ENCODE measurements at regions not wholly inside any gene's neighbourhood (a gene's known extent, or its start where the extent isn't known, plus 50 kb on each side); places are given as distances from the start of the nearest gene placed in this dataset.
"Not testable (repeated sequence)": the region's sequence is repeated elsewhere in the genome, so short reads cannot be mapped to it uniquely, and the experiment has no call there.

DNA sequence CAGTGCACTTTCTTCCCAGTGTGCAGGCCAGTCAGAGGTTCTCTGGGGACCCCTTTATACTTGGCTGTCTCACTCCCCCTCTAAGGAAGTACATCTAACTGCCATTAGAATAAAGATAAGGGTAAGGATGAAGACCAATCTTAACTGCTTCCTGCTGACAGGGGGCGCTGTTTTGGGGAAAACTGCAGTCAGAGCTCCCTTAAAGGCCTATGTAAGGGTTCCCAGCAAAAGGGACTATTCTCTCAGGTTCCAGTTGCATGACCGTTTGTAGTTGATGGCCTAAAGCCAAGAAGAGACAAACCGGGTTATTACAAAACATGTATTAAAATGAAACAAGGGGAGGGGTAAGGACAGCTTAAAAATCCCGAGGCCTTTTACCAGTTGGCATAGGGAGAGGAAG lies 115.6 kb upstream of the SPIN4 start:
- DNase-seq (ENCODE audit: low read depth), result no peak

DNA sequence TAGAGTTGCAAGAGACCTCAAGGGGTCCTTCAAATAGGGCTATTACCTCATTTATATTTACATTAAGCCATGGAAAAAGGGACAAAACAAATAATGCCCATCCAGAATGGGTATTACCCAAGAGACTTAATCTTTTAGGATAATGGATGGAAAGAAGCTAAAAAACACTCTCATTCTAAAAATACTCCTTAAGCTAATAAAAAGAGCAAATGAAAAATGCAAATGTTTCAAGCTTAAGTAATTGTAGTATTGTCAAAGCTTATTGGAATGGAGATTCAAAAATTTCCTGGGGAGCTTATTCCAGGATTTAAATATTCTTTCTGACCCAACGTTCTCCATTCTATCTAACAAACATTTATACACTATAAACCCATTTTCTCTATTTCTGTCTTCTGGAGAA lies 107.8 kb upstream of the SPIN4 start:
- no peak for DNase-seq (ENCODE audit: low read depth)

DNA sequence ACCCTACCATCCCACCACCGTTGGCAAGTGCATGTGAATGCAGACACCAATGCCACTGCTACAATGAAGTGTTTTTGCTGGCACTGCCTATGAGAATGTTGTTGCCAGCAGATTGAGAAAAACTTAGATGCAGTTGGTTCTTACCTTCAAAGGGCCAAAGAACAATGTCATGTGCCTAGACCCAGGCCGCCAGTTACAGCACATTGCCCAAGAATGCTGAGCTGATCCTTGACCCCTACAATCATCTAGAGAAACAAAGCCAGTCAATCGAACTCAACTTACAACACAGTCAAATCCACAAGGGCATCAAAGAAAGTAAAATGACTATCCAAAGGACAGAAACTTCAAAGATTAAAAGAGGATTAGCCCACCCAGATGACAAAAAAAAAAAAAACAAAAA lies 102.4 kb upstream of the SPIN4 start:
- no peak for DNase-seq (ENCODE audit: low read depth)

DNA sequence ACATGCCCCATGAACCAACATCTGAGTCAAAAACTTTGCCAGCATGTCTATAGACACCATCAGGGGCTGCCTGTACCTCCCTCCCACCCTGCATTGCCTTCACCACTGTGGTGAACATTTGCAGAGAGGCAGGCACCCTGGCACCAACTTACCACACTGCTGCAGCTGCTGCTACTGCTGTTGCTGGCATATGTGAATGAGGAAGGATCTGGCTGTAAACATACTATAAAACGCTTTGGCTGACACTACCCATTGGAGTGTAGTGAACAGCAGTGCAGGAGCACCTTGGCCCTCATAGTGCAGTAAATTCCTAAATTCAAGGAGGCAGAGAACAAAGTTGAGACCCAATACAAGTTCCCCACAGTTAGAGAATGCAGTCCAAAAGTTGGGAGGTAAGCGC lies 90.6 kb upstream of the SPIN4 start:
- DNase-seq (ENCODE audit: low read depth), result no peak

DNA sequence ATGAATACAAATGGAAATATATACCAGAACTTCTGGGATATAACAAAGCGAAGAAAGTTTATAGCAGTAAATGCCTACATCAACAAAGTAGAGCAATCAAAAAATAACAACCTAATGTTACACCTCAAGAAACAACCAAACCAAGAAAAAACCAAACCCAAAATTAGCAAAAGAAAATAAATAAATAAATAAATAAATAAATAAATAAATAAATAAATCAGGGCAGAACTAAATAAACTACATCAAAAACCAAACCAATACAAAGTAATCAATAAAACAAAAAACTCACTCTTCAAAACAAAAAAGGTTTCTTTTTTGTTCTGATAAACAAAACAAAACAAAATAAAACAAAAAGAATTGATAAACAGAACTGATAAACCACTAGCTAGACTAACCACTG lies 88.4 kb upstream of the SPIN4 start:
- DNase-seq (ENCODE audit: low read depth), result no peak

DNA sequence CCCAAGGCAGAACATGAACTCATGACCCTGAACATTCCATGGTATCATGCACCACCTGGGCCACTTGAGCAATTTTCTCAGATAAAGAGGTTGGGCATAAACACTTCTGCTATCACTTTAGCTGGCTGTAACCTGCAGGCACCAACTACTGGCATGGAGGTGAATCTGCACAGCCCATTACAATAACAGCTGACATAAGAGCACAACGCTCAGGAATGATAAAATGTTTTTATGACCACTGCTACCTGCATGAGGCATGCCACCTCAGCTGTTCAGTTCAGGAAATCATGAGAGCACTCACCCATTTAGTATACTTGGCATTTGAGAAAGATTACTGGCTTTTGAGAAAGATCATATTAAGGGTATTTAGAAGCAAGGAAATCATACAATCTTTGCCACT lies 85.7 kb upstream of the SPIN4 start:
- DNase-seq (ENCODE audit: low read depth), result no peak

DNA sequence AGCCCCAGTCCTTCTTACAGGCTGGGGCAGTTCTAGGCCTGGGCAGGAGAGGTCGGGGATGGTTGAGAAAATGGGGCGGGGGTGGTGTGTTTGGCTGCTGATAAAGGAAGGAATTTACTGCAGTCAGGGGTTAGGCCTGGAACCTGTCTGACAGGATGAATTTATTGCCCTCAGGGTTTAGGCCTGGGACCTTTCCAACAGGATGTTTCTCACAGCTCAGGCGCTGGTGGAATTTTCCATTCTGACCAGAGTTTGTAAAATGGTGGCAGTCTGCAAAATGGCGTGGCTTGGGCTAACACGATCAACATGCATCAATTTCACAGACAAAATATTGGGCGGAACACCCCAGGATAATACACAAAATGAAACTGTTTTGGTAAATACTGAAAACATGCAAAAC lies 83.5 kb upstream of the SPIN4 start:
- peak; percentile 2 for DNase-seq (ENCODE audit: low read depth)

DNA sequence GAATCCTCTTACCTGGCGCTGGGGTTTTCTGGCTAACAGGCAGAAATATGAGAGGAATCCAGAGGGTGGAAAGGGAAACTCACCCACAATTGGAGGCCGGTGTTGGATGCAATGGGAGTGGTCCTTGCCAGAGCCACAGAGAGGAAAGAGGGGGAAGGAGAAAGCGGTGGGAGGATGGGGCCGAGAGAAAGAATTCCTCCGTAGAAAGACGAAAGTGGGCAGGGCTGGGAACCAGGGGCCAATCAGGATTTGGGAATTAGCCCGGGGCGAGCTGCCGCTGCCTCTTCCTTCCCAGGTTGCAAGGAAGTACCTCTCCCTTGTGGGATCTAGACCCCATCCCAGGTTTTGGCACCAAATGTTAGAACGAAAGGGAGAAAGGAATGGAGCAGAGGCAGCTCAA lies 83.1 kb upstream of the SPIN4 start:
- DNase-seq (ENCODE audit: low read depth), result no peak

DNA sequence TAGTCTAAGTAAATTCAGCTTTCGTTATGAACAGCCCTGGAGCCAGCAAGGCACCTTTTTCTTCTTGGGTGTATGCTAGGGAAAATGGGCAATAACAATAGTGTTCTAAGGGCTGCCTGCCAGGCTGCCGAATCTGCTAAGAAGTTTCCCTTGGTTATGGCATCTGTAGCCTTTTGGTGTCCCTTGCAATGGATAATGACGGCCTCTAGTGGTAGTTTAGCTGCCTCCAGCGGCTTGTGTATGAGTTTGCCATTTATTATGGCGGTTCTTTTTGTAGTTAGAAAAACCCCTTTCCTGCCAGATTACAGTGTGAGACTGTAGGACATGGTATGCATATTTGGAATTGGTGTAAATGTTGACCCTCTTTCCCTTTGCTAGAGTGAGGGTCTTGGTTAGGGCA lies 78.9 kb upstream of the SPIN4 start:
- DNase-seq (ENCODE audit: low read depth), result no peak

DNA sequence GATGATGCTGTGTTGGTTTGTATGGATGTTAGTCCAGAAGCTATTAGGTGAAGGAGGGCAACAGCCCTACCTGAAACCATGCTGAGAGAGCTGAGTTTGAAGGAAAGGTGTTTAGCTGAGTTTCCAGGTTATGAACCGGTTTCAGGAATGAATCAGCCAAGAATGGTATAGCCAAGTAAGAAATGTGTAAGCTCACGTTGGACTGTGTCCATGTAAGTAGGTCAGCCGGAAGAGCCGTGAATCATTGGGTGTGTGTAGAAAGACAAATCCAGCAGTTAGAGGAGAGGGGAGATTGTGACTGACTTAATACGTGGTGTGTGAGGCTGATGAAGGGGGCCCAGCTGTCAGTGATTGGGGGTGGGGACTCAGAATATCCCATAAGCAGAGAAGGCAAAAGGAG lies 77.2 kb upstream of the SPIN4 start:
- DNase-seq (ENCODE audit: low read depth), result peak; percentile 5

DNA sequence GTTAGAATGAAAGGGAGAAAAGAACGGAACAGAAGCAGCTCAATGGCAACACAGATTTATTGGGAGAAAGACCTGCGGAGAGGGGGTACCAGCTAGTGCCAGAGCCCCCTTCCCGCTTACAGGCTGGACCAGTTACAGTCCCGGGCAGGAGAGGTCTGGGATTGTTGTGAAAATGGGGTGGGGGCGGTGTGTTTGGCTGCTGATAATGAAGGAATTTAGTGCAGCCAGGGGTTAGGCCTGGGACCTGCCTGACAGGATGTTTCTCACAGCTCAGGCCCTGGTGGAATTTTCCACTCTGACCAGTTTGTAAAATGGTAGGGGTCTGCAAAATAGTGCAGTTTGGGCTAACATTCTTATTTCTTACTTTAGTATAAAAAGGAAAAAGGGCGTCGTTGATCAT lies 75.4 kb upstream of the SPIN4 start:
- DNase-seq (ENCODE audit: low read depth), result no peak

DNA sequence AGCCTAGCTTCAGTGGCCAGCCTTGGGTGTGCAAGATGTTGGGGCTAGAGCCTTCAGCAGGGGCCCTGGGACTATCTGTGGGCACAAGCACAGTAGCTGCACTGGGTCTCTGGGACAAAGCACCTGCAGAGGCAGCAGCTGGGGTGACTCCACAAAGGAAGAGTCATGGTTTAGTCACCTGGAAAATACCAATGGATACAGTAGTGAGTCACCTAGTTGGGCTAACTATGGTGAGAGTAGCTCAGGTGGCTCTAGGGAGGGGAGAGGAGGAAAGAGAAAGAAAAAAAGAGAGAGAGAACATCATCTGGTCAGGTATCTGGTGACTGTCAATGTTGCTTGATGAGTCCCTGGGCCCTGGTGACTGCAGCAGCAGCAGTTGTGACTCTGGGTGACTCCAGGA lies 72.9 kb upstream of the SPIN4 start:
- no peak for DNase-seq (ENCODE audit: low read depth)

DNA sequence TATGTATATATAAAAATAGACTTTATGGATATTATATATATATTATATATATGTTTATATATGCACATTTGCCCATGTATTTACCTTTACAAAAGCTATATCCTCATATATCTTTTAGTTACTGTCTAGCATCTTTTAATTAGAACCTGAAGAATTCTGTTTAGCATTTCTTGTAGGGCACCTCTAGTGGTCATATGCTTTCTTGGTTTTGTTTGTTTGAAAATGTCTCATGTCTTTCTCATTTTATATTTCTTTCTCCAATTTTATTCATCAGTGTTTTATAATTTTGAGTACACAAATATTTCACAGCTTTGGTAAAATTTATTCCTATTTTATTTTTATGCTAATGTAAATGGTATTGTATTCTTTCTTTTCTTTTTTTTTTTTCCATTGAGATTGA lies 70.3 kb upstream of the SPIN4 start:
- no peak for DNase-seq (ENCODE audit: low read depth)

DNA sequence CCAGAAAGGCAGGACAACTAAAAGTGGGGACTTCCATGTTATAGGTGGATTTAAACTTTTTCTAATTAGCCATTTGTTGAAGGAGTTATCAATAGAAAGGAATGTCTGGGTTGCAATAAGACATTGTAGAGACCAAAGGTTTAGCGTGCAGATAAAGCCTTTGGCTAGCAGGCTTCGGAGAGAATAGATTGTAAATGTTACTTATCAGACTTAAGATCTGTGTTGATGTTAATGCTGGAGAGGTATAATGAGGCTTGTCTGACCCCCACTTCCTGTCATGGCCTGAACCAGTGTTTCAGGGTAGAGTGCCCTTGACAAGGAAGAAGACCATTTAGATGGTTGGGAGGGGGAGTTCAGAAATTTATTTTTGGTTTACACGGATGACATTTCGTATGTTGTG lies 67.1 kb upstream of the SPIN4 start:
- no peak for DNase-seq (ENCODE audit: low read depth)

DNA sequence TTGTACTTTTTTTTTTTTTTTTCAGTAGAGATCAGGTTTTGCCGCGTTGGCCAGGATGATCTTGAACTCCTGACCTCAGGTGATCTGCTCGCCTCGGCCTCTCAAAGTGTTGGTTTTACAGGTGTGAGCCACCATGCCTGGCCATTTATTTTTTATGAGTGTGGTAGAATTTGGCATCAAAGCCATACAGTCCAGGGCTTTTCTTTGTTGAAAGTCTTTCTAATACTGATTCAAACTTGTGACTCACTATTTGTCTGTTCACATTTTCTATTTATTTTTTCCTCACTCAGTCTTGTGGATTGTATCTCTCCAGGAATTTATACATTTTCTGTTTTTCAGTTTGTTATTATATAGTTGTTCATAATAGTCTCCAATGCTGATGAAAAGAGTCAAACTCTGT lies 66.5 kb upstream of the SPIN4 start:
- no peak for DNase-seq (ENCODE audit: low read depth)

DNA sequence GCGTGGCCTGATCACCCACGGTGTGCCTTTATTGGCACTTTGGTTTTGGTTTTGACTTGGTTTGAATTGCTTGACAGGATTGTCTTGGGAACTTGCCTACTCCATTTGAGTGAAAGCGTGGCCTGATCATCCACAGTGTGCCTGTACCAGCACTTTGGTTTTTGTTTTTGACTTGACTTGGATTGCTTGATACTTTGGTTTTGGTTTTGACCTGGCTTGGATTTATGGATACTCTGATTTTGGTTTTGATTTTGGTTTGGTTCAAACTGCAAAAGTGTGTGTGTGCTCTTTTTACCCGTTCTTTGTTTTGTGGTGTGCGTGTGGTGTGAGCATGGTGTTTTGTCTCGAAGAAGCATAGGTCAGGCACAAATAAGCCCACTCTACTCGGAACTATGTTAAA lies 58.8 kb upstream of the SPIN4 start:
- not testable (repeated sequence) for DNase-seq (ENCODE audit: low read depth)

DNA sequence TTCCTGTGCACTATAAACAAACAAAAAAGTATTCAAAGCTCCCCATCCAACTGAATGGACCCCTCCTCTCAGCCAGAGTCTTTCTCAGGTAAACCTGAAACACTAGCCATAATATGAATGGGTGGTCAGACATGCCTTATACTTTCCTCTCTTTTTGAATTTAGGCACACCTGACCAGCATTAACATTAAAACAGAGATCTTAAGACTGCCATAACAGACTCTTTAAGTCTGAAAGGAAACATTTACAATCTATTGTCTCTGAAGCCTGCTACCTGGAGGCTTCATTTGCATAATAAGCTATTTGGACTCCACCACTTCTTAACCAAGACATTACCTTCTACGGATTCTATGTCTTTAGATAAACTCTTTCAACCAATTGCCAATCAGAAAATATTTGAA lies 56.9 kb upstream of the SPIN4 start:
- DNase-seq (ENCODE audit: low read depth), result no peak

DNA sequence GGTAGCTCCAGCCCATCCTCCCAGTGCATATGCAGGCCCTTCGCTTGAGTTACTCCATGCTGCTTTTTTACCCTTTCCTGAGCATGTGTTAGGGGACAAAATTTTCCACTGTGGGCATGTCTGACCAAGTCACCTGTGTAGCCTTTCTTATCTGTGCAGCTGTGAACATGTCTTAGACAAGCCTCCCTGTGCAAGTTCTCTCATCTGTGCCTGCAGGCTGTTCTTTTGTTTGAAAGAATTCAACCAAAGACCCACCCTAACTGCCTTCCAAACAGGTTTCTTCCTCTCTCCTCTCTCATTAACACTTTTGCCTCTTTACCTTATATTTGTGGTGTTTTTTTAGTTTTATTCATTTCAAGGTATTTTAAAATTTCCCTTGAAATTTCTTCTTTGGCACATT lies 53.2 kb upstream of the SPIN4 start:
- DNase-seq (ENCODE audit: low read depth), result no peak

DNA sequence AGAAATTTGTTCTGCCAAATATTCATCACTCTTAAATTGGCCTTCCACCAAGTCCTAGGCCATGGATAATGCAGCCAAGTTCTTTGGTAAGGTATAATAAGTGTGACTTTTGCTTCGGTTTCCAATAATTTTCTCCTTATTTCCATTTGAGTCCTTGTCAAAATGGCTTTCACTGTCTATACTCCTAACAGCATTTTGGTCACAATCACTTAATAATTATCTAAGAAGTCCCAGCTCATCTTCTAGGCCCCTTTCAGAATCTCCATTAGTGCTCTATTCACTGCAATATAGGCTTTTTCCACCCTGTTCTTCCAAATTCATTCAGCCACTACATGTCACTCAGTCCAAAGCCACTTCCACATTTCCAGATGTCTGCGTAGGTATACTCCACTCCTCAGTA lies 51.0 kb upstream of the SPIN4 start:
- no peak for DNase-seq (ENCODE audit: low read depth)
